Mesenchymal stem cell (in vitro differentiated cells and primary cell): ENCODE measurements at regions not wholly inside any gene's neighbourhood (a gene's known extent, or its start where the extent isn't known, plus 50 kb on each side); places are given as distances from the start of the nearest gene placed in this dataset.
"Not testable (repeated sequence)": the region's sequence is repeated elsewhere in the genome, so short reads cannot be mapped to it uniquely, and the experiment has no call there.

Experiments used
- DNase-seq: peaks from one replicate; pipeline ENCODE4 v3.0.0-alpha.2; 2013
- H2AFZ ChIP-seq: one replicate; pipeline ENCODE4 v1.6.1; 2013; ENCODE audit warnings: low read depth, mild to moderate bottlenecking, control low read depth, inconsistent platforms, low read length, moderate library complexity
- H2AK5ac ChIP-seq: 2 replicates; pipeline ENCODE4 v1.6.1; 2013; ENCODE audit warnings: low read length, moderate library complexity, mild to moderate bottlenecking, inconsistent platforms; ENCODE audit not compliant: severe bottlenecking
- H2BK120ac ChIP-seq: one replicate; pipeline ENCODE4 v1.6.1; 2013; ENCODE audit warnings: low read depth, mild to moderate bottlenecking, inconsistent platforms, low read length, moderate library complexity
- H2BK12ac ChIP-seq, 2 experiments: one replicate each; pipeline ENCODE4 v1.6.1; 2013; ENCODE audit warnings: inconsistent platforms in 2 of 2, low read length in 2 of 2, mild to moderate bottlenecking in 2 of 2, moderate library complexity in 2 of 2, control low read depth in 1 of 2
- H2BK15ac ChIP-seq: one replicate; pipeline ENCODE4 v1.6.1; 2013; ENCODE audit warnings: mild to moderate bottlenecking, low read depth, inconsistent platforms; ENCODE audit not compliant: poor library complexity, severe bottlenecking
- H2BK5ac ChIP-seq: 2 replicates; pipeline ENCODE4 v1.6.1; 2013; ENCODE audit warnings: low read depth, mild to moderate bottlenecking, low read length, control low read depth, inconsistent platforms; ENCODE audit not compliant: poor library complexity, severe bottlenecking
- H3K14ac ChIP-seq, 2 experiments: one replicate each; pipeline ENCODE4 v1.6.1; 2013; ENCODE audit warnings: inconsistent platforms in 2 of 2, low read length in 2 of 2, control low read depth in 1 of 2, mild to moderate bottlenecking in 1 of 2, moderate library complexity in 1 of 2
- H3K18ac ChIP-seq, 2 experiments: one replicate each; pipeline ENCODE4 v1.6.1; 2013; ENCODE audit warnings: inconsistent platforms in 2 of 2, low read length in 2 of 2, control low read depth in 1 of 2, low read depth in 1 of 2, mild to moderate bottlenecking in 1 of 2
- H3K23ac ChIP-seq, 2 experiments: one replicate each; pipeline ENCODE4 v1.6.1; 2013; ENCODE audit warnings: inconsistent platforms in 2 of 2, low read length in 2 of 2, mild to moderate bottlenecking in 2 of 2, moderate library complexity in 2 of 2, control low read depth in 1 of 2
- H3K27ac ChIP-seq: 2 replicates; pipeline ENCODE4 v1.5.1; 2013; ENCODE audit warnings: mild to moderate bottlenecking, moderate library complexity, low read length, control low read depth, inconsistent platforms; ENCODE audit not compliant: poor library complexity, severe bottlenecking
- H3K27me3 ChIP-seq, 2 experiments: 2 replicates each; pipeline versions ENCODE4 v1.6.1 to v1.7.0; 2013; ENCODE audit warnings: low read length in 2 of 2, mild to moderate bottlenecking in 2 of 2, moderate library complexity in 2 of 2, control low read depth in 1 of 2, inconsistent platforms in 1 of 2; ENCODE audit not compliant: control insufficient read depth in 1 of 2, insufficient read depth in 1 of 2
- H3K36me3 ChIP-seq, 2 experiments: 2 replicates each; pipeline versions ENCODE4 v1.6.1 to v1.7.0; 2013; ENCODE audit warnings: low read length in 2 of 2, control low read depth in 1 of 2, inconsistent platforms in 1 of 2, low read depth in 1 of 2, mild to moderate bottlenecking in 1 of 2; ENCODE audit not compliant: insufficient read depth in 2 of 2, control insufficient read depth in 1 of 2
- H3K4ac ChIP-seq, 2 experiments: one replicate each; pipeline ENCODE4 v1.6.1; 2013; ENCODE audit warnings: inconsistent platforms in 2 of 2, low read length in 2 of 2, mild to moderate bottlenecking in 2 of 2, moderate library complexity in 2 of 2, control low read depth in 1 of 2, low read depth in 1 of 2
- H3K4me1 ChIP-seq: 2 replicates; pipeline ENCODE4 v1.6.1; 2013; ENCODE audit warnings: low read depth, low read length, control low read depth; ENCODE audit not compliant: control insufficient read depth, insufficient read depth
- H3K4me2 ChIP-seq: 2 replicates; pipeline ENCODE4 v1.6.1; 2013; ENCODE audit warnings: low read length, mild to moderate bottlenecking, inconsistent platforms; ENCODE audit not compliant: poor library complexity, severe bottlenecking
- H3K4me3 ChIP-seq, 2 experiments: 2 replicates each; pipeline versions ENCODE4 v1.5.1 to v1.7.0; 2013; ENCODE audit warnings: low read length in 2 of 2, mild to moderate bottlenecking in 2 of 2, control low read depth in 1 of 2, low read depth in 1 of 2; ENCODE audit not compliant: insufficient read depth in 1 of 2
- H3K79me1 ChIP-seq: replicated peaks from 2 replicates; pipeline ENCODE4 v1.6.1; 2013; ENCODE audit warnings: mild to moderate bottlenecking, control low read depth, low read length, inconsistent platforms; ENCODE audit not compliant: poor library complexity, severe bottlenecking
- H3K9ac ChIP-seq: 2 replicates; pipeline ENCODE4 v1.7.0; 2013; ENCODE audit warnings: mild to moderate bottlenecking, low read length, moderate library complexity
- H3K9me3 ChIP-seq: 2 replicates; pipeline ENCODE4 v1.7.0; 2013; ENCODE audit warnings: mild to moderate bottlenecking, low read length; ENCODE audit not compliant: control insufficient read depth
- H4K8ac ChIP-seq: one replicate; pipeline ENCODE4 v1.6.1; 2013; ENCODE audit warnings: inconsistent platforms, mild to moderate bottlenecking, low read length, moderate library complexity
- H4K91ac ChIP-seq: one replicate; pipeline ENCODE4 v1.6.1; 2013; ENCODE audit warnings: mild to moderate bottlenecking, low read length, inconsistent platforms
- WGBS: methylation state at CpG from one replicate; pipeline ENCODE4 v1.1.7; 2013; ENCODE audit warnings: mixed read lengths; 5-methylcytosine and 5-hydroxymethylcytosine counted together

GRCh38 chr9:7721291-7721690, 78.3 kb downstream of the DMAC1 start:
- Histone ChIP-seq H3K9ac (no peak overlapping the region), H3K23ac (no peak overlapping the region), H3K14ac (no peak overlapping the region), H3K4me1 (no peaks in the 10 kb centered on the region), H3K27me3 (no peaks in the 10 kb centered on the region), H2AK5ac (no peak overlapping the region), H4K91ac (no peak overlapping the region), H2BK15ac (no peak overlapping the region), H3K9me3 (no peaks in the 10 kb centered on the region), H4K8ac (no peak overlapping the region), H3K18ac (no peak overlapping the region), H2BK12ac (no peak overlapping the region), H2AFZ (no peak overlapping the region), H3K4me3 (no peak overlapping the region), H3K27ac (no peak overlapping the region), H2BK5ac (no peak overlapping the region), H3K79me1 (no peaks in the 10 kb centered on the region), H3K36me3 (no peaks in the 10 kb centered on the region), H2BK120ac (no peak overlapping the region), H3K4ac (no peak overlapping the region), H3K4me2 (no peak overlapping the region)
- WGBS = 65% methylated on average over 2 of the region's 2 CpGs
- no peak for DNase-seq

GRCh38 chr9:7713088-7713487, 86.5 kb downstream of the DMAC1 start:
- WGBS = 86% methylated on average over 8 of the region's 8 CpGs
- not testable (repeated sequence) for H3K4me1 ChIP-seq, H3K9me3 ChIP-seq, H3K18ac ChIP-seq, H3K27ac ChIP-seq, H3K4me2 ChIP-seq, H4K91ac ChIP-seq, H2AK5ac ChIP-seq, H2BK120ac ChIP-seq, DNase-seq, H3K9ac ChIP-seq, H3K4ac ChIP-seq, H2BK5ac ChIP-seq, H3K36me3 ChIP-seq, H3K79me1 ChIP-seq, H3K23ac ChIP-seq, H3K27me3 ChIP-seq, H3K14ac ChIP-seq, H4K8ac ChIP-seq, H3K4me3 ChIP-seq, H2BK12ac ChIP-seq, H2AFZ ChIP-seq, H2BK15ac ChIP-seq

- no peak overlapping the region for H3K23ac ChIP-seq
- H3K27me3 ChIP-seq = no peaks in the 10 kb centered on the region
- H3K4me1 ChIP-seq = no peaks in the 10 kb centered on the region
- no peak overlapping the region for H3K18ac ChIP-seq
- H3K9me3 ChIP-seq = no peaks in the 10 kb centered on the region
- no peak overlapping the region for H3K4me2 ChIP-seq
- H4K8ac ChIP-seq = no peak overlapping the region
- H3K4ac ChIP-seq = no peak overlapping the region
- H3K36me3 ChIP-seq = no peaks in the 10 kb centered on the region
- H3K79me1 ChIP-seq = no peaks in the 10 kb centered on the region
- H2BK120ac ChIP-seq = no peak overlapping the region
- DNase-seq = no peak
- H2BK5ac ChIP-seq = no peak overlapping the region
- no peak overlapping the region for H3K9ac ChIP-seq
- no peak overlapping the region for H2AK5ac ChIP-seq
- H3K4me3 ChIP-seq = no peak overlapping the region
- no peak overlapping the region for H3K27ac ChIP-seq
- H2BK15ac ChIP-seq = no peak overlapping the region
- no peak overlapping the region for H3K14ac ChIP-seq
- no peak overlapping the region for H2BK12ac ChIP-seq
- H4K91ac ChIP-seq = no peak overlapping the region
- H2AFZ ChIP-seq = no peak overlapping the region
Measured at GRCh38 chr9:7710686-7711085, 88.9 kb downstream of the DMAC1 start.

GRCh38 chr9:7707934-7708333, 91.6 kb downstream of the DMAC1 start:
- Histone ChIP-seq H3K23ac (no peak overlapping the region), H3K14ac (no peak overlapping the region), H4K8ac (no peak overlapping the region), H2BK12ac (no peak overlapping the region), H3K79me1 (no peaks in the 10 kb centered on the region), H2BK5ac (no peak overlapping the region), H3K18ac (no peak overlapping the region), H3K4ac (no peak overlapping the region), H2BK15ac (no peak overlapping the region), H4K91ac (no peak overlapping the region), H2BK120ac (no peak overlapping the region), H3K9ac (no peak overlapping the region), H3K27me3 (no peaks in the 10 kb centered on the region), H3K36me3 (no peaks in the 10 kb centered on the region), H3K4me3 (no peak overlapping the region), H3K9me3 (no peaks in the 10 kb centered on the region), H3K27ac (no peak overlapping the region), H3K4me2 (no peak overlapping the region), H3K4me1 (no peaks in the 10 kb centered on the region), H2AFZ (no peak overlapping the region), H2AK5ac (no peak overlapping the region)
- no peak for DNase-seq
- 93% methylated on average over 3 of the region's 4 CpGs for WGBS
